ENCODE measurements at regions not wholly inside any gene's neighbourhood (a gene's known extent, or its start where the extent isn't known, plus 50 kb on each side); places are given as distances from the start of the nearest gene placed in this dataset.
"Not testable (repeated sequence)": the region's sequence is repeated elsewhere in the genome, so short reads cannot be mapped to it uniquely, and the experiment has no call there.

DNA sequence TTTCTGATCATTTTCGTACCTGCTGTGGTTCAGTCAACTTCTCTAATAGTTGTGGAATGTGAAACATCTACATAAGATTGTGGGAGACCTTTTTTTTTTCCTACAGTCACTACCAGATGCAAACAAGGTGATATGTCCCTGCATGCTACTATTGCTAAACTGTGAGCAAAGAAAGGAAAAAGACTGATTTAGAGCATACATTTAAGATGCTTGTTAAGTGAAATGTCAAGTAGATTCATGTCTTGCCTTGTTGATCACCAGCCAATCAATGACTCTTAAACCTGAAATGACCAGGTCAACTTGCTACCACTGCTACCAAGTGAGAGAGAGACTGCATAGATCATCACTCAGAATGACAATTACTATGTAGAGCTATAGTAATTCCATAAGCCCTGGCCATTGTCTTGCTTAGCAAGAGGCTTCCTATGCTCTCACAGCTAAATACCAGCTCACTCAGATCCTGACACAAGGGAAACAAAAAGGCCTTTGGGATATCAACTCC lies 84.3 kb upstream of the SKAP2 start:
- H3K27ac ChIP-seq: no peak overlapping the region
- intact Hi-C loops (cut with DNase I; ENCODE audit: low total_unique reads): no loop called here
- no peak for TF ChIP-seq POLR2A (IDR thresholded peaks at IDR 0.05)
- no peak for TF ChIP-seq CTCF (IDR thresholded peaks at IDR 0.05)
- peaks cover 0 to 3% of the 10 kb centered on the region in 2 donors for H3K27me3 ChIP-seq
- no peaks in the 10 kb centered on the region for H3K36me3 ChIP-seq
- H3K4me3 ChIP-seq: no peak overlapping the region
- no peaks in the 10 kb centered on the region for H3K9me3 ChIP-seq
- no peak for DNase-seq
- H3K4me1 ChIP-seq: no peaks in the 10 kb centered on the region

GRCh38 chr7:26944501-26945358 lies 80.3 kb upstream of the SKAP2 start:
- H3K27ac ChIP-seq: no peak overlapping the region
- intact Hi-C loops (cut with DNase I; ENCODE audit: low total_unique reads): no loop called here
- no peak for TF ChIP-seq POLR2A (IDR thresholded peaks at IDR 0.05)
- no peak for TF ChIP-seq CTCF (IDR thresholded peaks at IDR 0.05)
- no peak for DNase-seq
- peaks cover 0 to 3% of the 10 kb centered on the region in 2 donors for H3K27me3 ChIP-seq
- no peaks in the 10 kb centered on the region for H3K9me3 ChIP-seq
- H3K36me3 ChIP-seq: no peaks in the 10 kb centered on the region
- no peaks in the 10 kb centered on the region for H3K4me1 ChIP-seq
- H3K4me3 ChIP-seq: no peak overlapping the region

GRCh38 chr7:26937939-26938623 lies 73.7 kb upstream of the SKAP2 start:
- no peak overlapping the region for H3K4me3 ChIP-seq
- H3K9me3 ChIP-seq: no peaks in the 10 kb centered on the region
- no peaks in the 10 kb centered on the region for H3K27me3 ChIP-seq
- TF ChIP-seq POLR2A (IDR thresholded peaks at IDR 0.05) (no peak), CTCF (IDR thresholded peaks at IDR 0.05) (no peak)
- intact Hi-C loops (cut with DNase I; ENCODE audit: low total_unique reads): no loop called here
- H3K27ac ChIP-seq: no peak overlapping the region
- no peak for DNase-seq
- H3K36me3 ChIP-seq: no peaks in the 10 kb centered on the region
- no peaks in the 10 kb centered on the region for H3K4me1 ChIP-seq

DNA sequence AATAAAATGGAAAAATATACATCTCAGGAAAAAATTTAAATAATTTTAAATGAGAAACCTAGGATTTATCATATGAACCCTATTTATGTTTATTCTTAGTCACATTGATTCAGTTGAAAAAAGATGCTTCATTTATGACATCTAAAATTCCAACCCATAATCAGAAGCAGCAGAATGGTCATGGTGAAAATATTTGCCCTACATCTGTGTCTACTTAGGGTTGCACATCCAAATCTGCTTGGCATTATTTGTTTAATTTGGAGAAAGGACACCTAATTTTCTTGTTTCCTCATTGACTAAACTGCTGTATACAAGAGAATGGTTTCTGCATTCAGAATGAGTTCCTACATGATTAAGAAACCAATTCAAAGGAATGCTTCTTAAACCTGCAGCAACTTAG lies 72.9 kb upstream of the SKAP2 start:
- intact Hi-C loops (cut with DNase I; ENCODE audit: low total_unique reads): no loop called here

GRCh38 chr7:26932616-26933015 lies 68.2 kb upstream of the SKAP2 start:
- H3K27ac ChIP-seq; H3K4me3 ChIP-seq; H3K27me3 ChIP-seq; H3K36me3 ChIP-seq; H3K4me1 ChIP-seq; H3K9me3 ChIP-seq; DNase-seq; intact Hi-C loops (cut with DNase I; ENCODE audit: low total_unique reads): not testable (repeated sequence)

More for the DNA sequence above, 72.9 kb upstream of the SKAP2 start:
- no peaks in the 10 kb centered on the region for H3K27me3 ChIP-seq
- no peak for DNase-seq
- TF ChIP-seq CTCF (IDR thresholded peaks at IDR 0.05): no peak
- TF ChIP-seq POLR2A (IDR thresholded peaks at IDR 0.05): no peak
- no peaks in the 10 kb centered on the region for H3K36me3 ChIP-seq
- no peaks in the 10 kb centered on the region for H3K4me1 ChIP-seq
- H3K4me3 ChIP-seq: no peak overlapping the region
- H3K27ac ChIP-seq: no peak overlapping the region
- no peaks in the 10 kb centered on the region for H3K9me3 ChIP-seq

Data from uterus (tissue), 3 donors.